AG09309 (cell line): ENCODE measurements at regions not wholly inside any gene's neighbourhood (a gene's known extent, or its start where the extent isn't known, plus 50 kb on each side); places are given as distances from the start of the nearest gene placed in this dataset.

ENCODE experiments used
- DNase-seq: peaks from one replicate; pipeline ENCODE4 v3.0.0-alpha.2; 2010; ENCODE audit warnings: low read depth
- H3K4me3 ChIP-seq: 2 replicates; pipeline ENCODE4 v1.5.1; 2011; ENCODE audit warnings: mild to moderate bottlenecking, low read depth, low read length, moderate library complexity; ENCODE audit not compliant: control insufficient read depth
- TF ChIP-seq, protein P1 (sequence below): IDR thresholded peaks from 2 replicates; pipeline ENCODE4 v1.5.1; 2011; ENCODE audit warnings: mild to moderate bottlenecking, low read depth, low read length, inconsistent platforms; ENCODE audit not compliant: insufficient read depth, control insufficient read depth; ENCODE audit errors: missing control alignments

- DNase-seq: no peak
- no peak overlapping the region for H3K4me3 ChIP-seq
- TF ChIP-seq, protein P1, sequence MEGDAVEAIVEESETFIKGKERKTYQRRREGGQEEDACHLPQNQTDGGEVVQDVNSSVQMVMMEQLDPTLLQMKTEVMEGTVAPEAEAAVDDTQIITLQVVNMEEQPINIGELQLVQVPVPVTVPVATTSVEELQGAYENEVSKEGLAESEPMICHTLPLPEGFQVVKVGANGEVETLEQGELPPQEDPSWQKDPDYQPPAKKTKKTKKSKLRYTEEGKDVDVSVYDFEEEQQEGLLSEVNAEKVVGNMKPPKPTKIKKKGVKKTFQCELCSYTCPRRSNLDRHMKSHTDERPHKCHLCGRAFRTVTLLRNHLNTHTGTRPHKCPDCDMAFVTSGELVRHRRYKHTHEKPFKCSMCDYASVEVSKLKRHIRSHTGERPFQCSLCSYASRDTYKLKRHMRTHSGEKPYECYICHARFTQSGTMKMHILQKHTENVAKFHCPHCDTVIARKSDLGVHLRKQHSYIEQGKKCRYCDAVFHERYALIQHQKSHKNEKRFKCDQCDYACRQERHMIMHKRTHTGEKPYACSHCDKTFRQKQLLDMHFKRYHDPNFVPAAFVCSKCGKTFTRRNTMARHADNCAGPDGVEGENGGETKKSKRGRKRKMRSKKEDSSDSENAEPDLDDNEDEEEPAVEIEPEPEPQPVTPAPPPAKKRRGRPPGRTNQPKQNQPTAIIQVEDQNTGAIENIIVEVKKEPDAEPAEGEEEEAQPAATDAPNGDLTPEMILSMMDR: no peak
These were observed 427.8 kb downstream of the ZNF521 start for GRCh38 chr18:24924066-24924716.

GRCh38 chr18:24926649-24927048 is 425.3 kb downstream of the ZNF521 start:
- TF ChIP-seq, protein P1: no peak
- DNase-seq: no peak
- H3K4me3 ChIP-seq: no peak overlapping the region

GRCh38 chr18:24928301-24928878 is 423.6 kb downstream of the ZNF521 start:
- TF ChIP-seq, protein P1: no peak
- DNase-seq: no peak

DNA sequence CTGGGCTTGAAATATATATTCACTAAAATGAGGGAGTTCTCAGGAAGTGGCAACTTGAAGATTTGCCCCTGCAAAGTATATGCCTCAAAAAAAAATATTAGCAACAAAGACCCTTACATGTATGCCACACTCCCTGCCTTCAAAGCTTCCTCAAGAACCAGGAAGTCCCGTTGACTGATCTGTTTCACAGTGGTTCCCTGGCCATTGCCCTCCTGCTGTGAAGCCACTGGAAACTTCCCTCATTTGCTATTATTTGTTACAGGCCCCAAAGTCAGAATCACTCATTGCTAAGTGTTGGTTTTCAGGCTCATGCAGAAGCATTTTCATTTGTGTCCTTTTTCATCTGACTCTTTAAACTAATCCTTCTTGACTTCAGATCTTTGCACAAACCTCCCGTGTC is 421.5 kb downstream of the ZNF521 start:
- DNase-seq: no peak
- no peak overlapping the region for H3K4me3 ChIP-seq
- TF ChIP-seq, protein P1: no peak

More at GRCh38 chr18:24928301-24928878, 423.6 kb downstream of the ZNF521 start:
- H3K4me3 ChIP-seq: no peak overlapping the region

GRCh38 chr18:24930971-24931370 is 421.0 kb downstream of the ZNF521 start:
- no peak overlapping the region for H3K4me3 ChIP-seq
- TF ChIP-seq, protein P1: no peak
- no peak for DNase-seq

GRCh38 chr18:24933345-24933744 is 418.6 kb downstream of the ZNF521 start:
- H3K4me3 ChIP-seq: no peak overlapping the region
- no peak for DNase-seq
- TF ChIP-seq, protein P1: no peak
